B cell (primary cell): ENCODE measurements at regions not wholly inside any gene's neighbourhood (a gene's known extent, or its start where the extent isn't known, plus 50 kb on each side); places are given as distances from the start of the nearest gene placed in this dataset.

Experiments used
- ATAC-seq: fragments of 200-7000 bp; cut with Tn5 transposase; one replicate; pipeline ENCODE4 v1.10.0; 2021; ENCODE audit warnings: low read depth, mild to moderate bottlenecking, moderate number of reproducible peaks, moderate library complexity
- CTCF ChIA-PET: fragments of 350-600 bp; sonication (Branson Sonifier 250); formaldehyde crosslinking; loops from one replicate; lab custom pipeline; 2021; ENCODE audit warnings: antibody characterized with exemption, inconsistent platforms; lab: Charles Lee
- POLR2A ChIA-PET: fragments of 350-600 bp; sonication (Branson Sonifier 250); formaldehyde crosslinking; loops from one replicate; lab custom pipeline; 2021; ENCODE audit warnings: antibody characterized with exemption; lab: Charles Lee
- DNase-seq: peaks from one replicate; pipeline ENCODE4 v3.0.0; 2013
- H2AFZ ChIP-seq: 2 replicates; pipeline ENCODE4 v1.6.1; 2012; ENCODE audit warnings: mild to moderate bottlenecking, low read depth, low read length; ENCODE audit not compliant: insufficient read depth, poor library complexity, severe bottlenecking
- H3K27ac ChIP-seq, 2 donors: 1 replicate in 1 of 2; 2 replicates in 1 of 2; pipeline ENCODE4 v1.5.1; 2012 to 2013; ENCODE audit warnings: low read length in 2 of 2, mild to moderate bottlenecking in 2 of 2, moderate library complexity in 1 of 2
- H3K27me3 ChIP-seq, 4 experiments: fragments of 200-600 bp in 1 of 4; sonication (generic) in 1 of 4; replicated peaks in 1 of 4; 1 replicate in 2 of 4; 2 replicates in 2 of 4; pipeline versions ENCODE4 v1.6.1 to v1.7.0; 2013 to 2016; ENCODE audit warnings: low read length in 3 of 4, mild to moderate bottlenecking in 2 of 4, mixed read lengths in 1 of 4, moderate library complexity in 1 of 4; ENCODE audit not compliant: insufficient read depth in 4 of 4, control insufficient read depth in 3 of 4; ENCODE audit errors: control extremely low read depth in 1 of 4
- H3K36me3 ChIP-seq, 2 experiments: replicated peaks in 1 of 2; 1 replicate in 1 of 2; 2 replicates in 1 of 2; pipeline versions ENCODE4 v1.6.1 to v1.7.1; 2013; ENCODE audit warnings: low read length in 1 of 2; ENCODE audit not compliant: insufficient read depth in 2 of 2, control insufficient read depth in 1 of 2; ENCODE audit errors: control extremely low read depth in 1 of 2, extremely low read depth in 1 of 2
- H3K4me1 ChIP-seq, 2 donors: fragments of 200-600 bp in 1 of 2; sonication (generic) in 1 of 2; 1 replicate in 1 of 2; 2 replicates in 1 of 2; pipeline versions ENCODE4 v1.5.1 to v1.6.1; 2013 to 2017; ENCODE audit warnings: low read length in 2 of 2; ENCODE audit not compliant: control insufficient read depth in 2 of 2, insufficient read depth in 2 of 2
- H3K4me2 ChIP-seq: replicated peaks from 2 replicates; pipeline ENCODE3; 2012; ENCODE audit warnings: mild to moderate bottlenecking, low read depth, low read length; ENCODE audit not compliant: poor library complexity, severe bottlenecking
- H3K4me3 ChIP-seq, 5 experiments: fragments of 200-600 bp in 1 of 5; sonication (generic) in 1 of 5; 1 replicate in 3 of 5; 2 replicates in 2 of 5; pipeline versions ENCODE4 v1.5.1 to v1.7.0; 2011 to 2016; ENCODE audit warnings: low read length in 4 of 5, mild to moderate bottlenecking in 4 of 5, low read depth in 2 of 5, control low read depth in 1 of 5, moderate library complexity in 1 of 5; ENCODE audit not compliant: insufficient read depth in 1 of 5; ENCODE audit errors: control extremely low read depth in 1 of 5, extremely low read depth in 1 of 5
- H3K79me2 ChIP-seq: fragments of 200-600 bp; sonication (generic); one replicate; pipeline ENCODE4 v1.6.0; 2016; ENCODE audit warnings: low read length; ENCODE audit not compliant: control insufficient read depth, insufficient read depth
- H3K9ac ChIP-seq: fragments of 200-600 bp; sonication (generic); 2 replicates; pipeline ENCODE4 v1.6.1; 2017; ENCODE audit warnings: mild to moderate bottlenecking, low read length, moderate library complexity
- H3K9me3 ChIP-seq, 3 donors: one replicate each; pipeline versions ENCODE4 v1.6.1 to v1.7.1; 2013; ENCODE audit warnings: low read length in 2 of 3; ENCODE audit not compliant: control insufficient read depth in 2 of 3, insufficient read depth in 1 of 3; ENCODE audit errors: control extremely low read depth in 1 of 3
- H4K20me1 ChIP-seq: 2 replicates; pipeline ENCODE4 v1.6.0; 2012; ENCODE audit warnings: mild to moderate bottlenecking, low read length; ENCODE audit not compliant: insufficient read depth, control insufficient read depth, poor library complexity, severe bottlenecking
- H3K27ac Mint-ChIP-seq: one replicate; pipeline ENCODE4 v1.8.0; 2021; ENCODE audit warnings: mixed read lengths
- H3K27me3 Mint-ChIP-seq: one replicate; pipeline ENCODE4 v1.8.0; 2021; ENCODE audit warnings: mixed read lengths
- H3K4me1 Mint-ChIP-seq: one replicate; pipeline ENCODE4 v1.8.0; 2021; ENCODE audit warnings: mixed read lengths
- H3K4me3 Mint-ChIP-seq: one replicate; pipeline ENCODE4 v1.8.0; 2021; ENCODE audit warnings: mixed read lengths
- H3K9me3 Mint-ChIP-seq: one replicate; pipeline ENCODE4 v1.8.0; 2022; ENCODE audit warnings: mixed read lengths; ENCODE audit not compliant: insufficient read depth
- CTCF ChIP-seq: fragments of 200-600 bp; IDR thresholded peaks from one replicate; pipeline ENCODE4 v1.8.0; 2022; ENCODE audit warnings: antibody characterized with exemption, mild to moderate bottlenecking
- EZH2 ChIP-seq: IDR thresholded peaks from 2 replicates; pipeline ENCODE4 v1.6.1; 2012; ENCODE audit warnings: borderline replicate concordance, low read depth, mild to moderate bottlenecking, moderate library complexity, low read length; ENCODE audit not compliant: insufficient read depth, poor library complexity, severe bottlenecking
- WGBS: methylation state at CpG from one replicate; pipeline ENCODE4 v1.1.5; 2013; ENCODE audit warnings: missing lambda C conversion rate; ENCODE audit not compliant: insufficient coverage; 5-methylcytosine and 5-hydroxymethylcytosine counted together
- intact Hi-C: fragments of 100-400 bp; cut with micrococcal nuclease; formaldehyde crosslinking; loops from one replicate; pipeline ENCODE4 v1.10.0; 2022

GRCh38 chr10:128525444-128525843, 399.2 kb upstream of the MKI67 start:
- Mint-ChIP-seq H3K9me3 (no peaks in the 10 kb centered on the region), H3K4me3 (no peak overlapping the region), H3K4me1 (no peaks in the 10 kb centered on the region), H3K27ac (no peak overlapping the region), H3K27me3 (no peaks in the 10 kb centered on the region)
- Histone ChIP-seq H3K4me3 (no peak overlapping the region), H3K9me3 (peaks cover 0 to 6% (median 0%) of the 10 kb centered on the region in 3 donors), H3K27ac (no peak overlapping the region), H2AFZ (no peak overlapping the region), H3K36me3 (no peaks in the 10 kb centered on the region), H3K27me3 (no peaks in the 10 kb centered on the region), H3K79me2 (no peaks in the 10 kb centered on the region), H3K9ac (no peak overlapping the region), H3K4me1 (no peaks in the 10 kb centered on the region), H4K20me1 (no peaks in the 10 kb centered on the region), H3K4me2 (no peak overlapping the region)
- no peak for TF ChIP-seq EZH2
- TF ChIP-seq CTCF: no peak
- ChIA-PET CTCF (no interaction called here), POLR2A (no interaction called here)
- 83% methylated on average over 1 of the region's 4 CpGs for WGBS
- no peak for DNase-seq
- ATAC-seq: no peak
- intact Hi-C loops: no loop called here

GRCh38 chr10:128525936-128526335, 399.7 kb upstream of the MKI67 start:
- no peak overlapping the region for H3K27ac ChIP-seq
- H2AFZ ChIP-seq: no peak overlapping the region
- no peak for DNase-seq
- ChIA-PET CTCF (no interaction called here), POLR2A (no interaction called here)
- H3K79me2 ChIP-seq: no peaks in the 10 kb centered on the region
- no peak overlapping the region for H3K9ac ChIP-seq
- no peak for ATAC-seq
- no peaks in the 10 kb centered on the region for H3K27me3 Mint-ChIP-seq
- no peak overlapping the region for H3K4me3 ChIP-seq
- peaks cover 0 to 6% (median 0%) of the 10 kb centered on the region in 3 donors for H3K9me3 ChIP-seq
- no peak overlapping the region for H3K4me2 ChIP-seq
- H3K4me1 Mint-ChIP-seq: no peaks in the 10 kb centered on the region
- H3K4me3 Mint-ChIP-seq: no peak overlapping the region
- intact Hi-C loops: no loop called here
- no peaks in the 10 kb centered on the region for H4K20me1 ChIP-seq
- no peak overlapping the region for H3K27ac Mint-ChIP-seq
- no peaks in the 10 kb centered on the region for H3K4me1 ChIP-seq
- H3K36me3 ChIP-seq: no peaks in the 10 kb centered on the region
- H3K27me3 ChIP-seq: no peaks in the 10 kb centered on the region
- H3K9me3 Mint-ChIP-seq: no peaks in the 10 kb centered on the region
- TF ChIP-seq EZH2 (no peak), CTCF (no peak)
- 90% methylated on average over 7 of the region's 8 CpGs for WGBS
